Heart left ventricle (tissue), 13 donors: ENCODE measurements at regions not wholly inside any gene's neighbourhood (a gene's known extent, or its start where the extent isn't known, plus 50 kb on each side); places are given as distances from the start of the nearest gene placed in this dataset.

Experiments
- CTCF ChIP-seq, 12 donors: fragments of 200-600 bp; sonication (generic) in 4 of 12; IDR thresholded peaks; one replicate each; pipeline versions ENCODE4 v1.5.0 to v1.8.0; 2018 to 2022; ENCODE audit warnings: antibody characterized with exemption in 12 of 12, mild to moderate bottlenecking in 5 of 12
- POLR2A ChIP-seq, 2 donors: fragments of 450-650 bp; IDR thresholded peaks; one replicate each; pipeline ENCODE4 v1.6.1; 2017; ENCODE audit warnings: antibody characterized with exemption in 2 of 2, mild to moderate bottlenecking in 2 of 2, moderate library complexity in 2 of 2
- donor health status: ischemic (EF 13 %, LVEDD 7.1; RV severe dilation, severe dysfunction).
- donor health status: DM: no; HTN: yes; CAD: no.
- donor health status: DM: no; HTN: no; CAD: no.
- donor health status: ischemic (EF 25% LVEDD 6.9; RV normal size, moderate dysfunction).
- donor health status: ischemic (EF 25% LVEDD 5.7; RV mildly dilated, moderate dysfunction).
- donor health status: ischemic (EF 35%, LVEDD 5.7; RV mildly dilated, moderate dysfunction).
- donor health status: nonischemic (EF 11% LVEDD 7.7; RV severe dilation, severe dysfunction).
- donor health status: DM: yes; HTN: yes; CAD: no.
- donor health status: PGD.
- donor health status: ischemic (EF 29% LVEDD 5.4; RV normal size, mild dysfunction).
- donor health status: nonischemic (EF 23%, LVEDD 6.1; RV moderate dilation, normal function).

DNA sequence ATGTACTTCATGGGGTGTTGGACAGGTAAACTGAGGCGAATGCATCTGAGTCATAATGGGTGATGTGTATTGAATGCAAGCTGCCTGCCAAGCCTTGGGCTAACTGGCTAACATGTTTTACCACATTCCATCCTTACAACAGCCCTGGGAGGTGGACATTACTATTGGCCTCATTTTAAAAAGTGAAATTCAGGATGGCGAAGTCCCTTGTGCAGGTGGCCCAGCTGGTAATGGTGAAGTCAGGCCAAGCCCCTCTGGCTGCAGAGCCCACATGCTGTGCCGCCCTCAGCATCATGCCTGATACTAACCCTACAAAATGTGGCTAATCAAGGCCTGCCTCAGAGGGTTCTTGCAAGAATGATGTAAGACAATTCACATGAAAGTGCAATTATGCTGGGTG lies 60.0 kb upstream of the CHD2 start:
- TF ChIP-seq CTCF (IDR thresholded peaks at IDR 0.05) (no peak), POLR2A (IDR thresholded peaks at IDR 0.05) (no peak)
